Gastrocnemius medialis (tissue), 4 donors: ENCODE measurements at regions not wholly inside any gene's neighbourhood (a gene's known extent, or its start where the extent isn't known, plus 50 kb on each side); places are given as distances from the start of the nearest gene placed in this dataset.

Source experiments
- POLR2A ChIP-seq, 2 donors: fragments of 450-650 bp; IDR thresholded peaks; one replicate each; pipeline ENCODE4 v1.6.1; 2017; ENCODE audit warnings: antibody characterized with exemption in 2 of 2, mild to moderate bottlenecking in 2 of 2, moderate library complexity in 2 of 2
- TF ChIP-seq, protein P1 (sequence below), 5 experiments: fragments of 450-650 bp in 3 of 5; fragments of 200-600 bp in 2 of 5; sonication (generic) in 2 of 5; IDR thresholded peaks in 4 of 5; conservative IDR thresholded peaks in 1 of 5; 1 replicate in 4 of 5; 2 replicates in 1 of 5; pipeline ENCODE4 v1.5.1; 2016 to 2019; ENCODE audit warnings: antibody characterized with exemption in 5 of 5, mild to moderate bottlenecking in 3 of 5, moderate library complexity in 3 of 5

DNA sequence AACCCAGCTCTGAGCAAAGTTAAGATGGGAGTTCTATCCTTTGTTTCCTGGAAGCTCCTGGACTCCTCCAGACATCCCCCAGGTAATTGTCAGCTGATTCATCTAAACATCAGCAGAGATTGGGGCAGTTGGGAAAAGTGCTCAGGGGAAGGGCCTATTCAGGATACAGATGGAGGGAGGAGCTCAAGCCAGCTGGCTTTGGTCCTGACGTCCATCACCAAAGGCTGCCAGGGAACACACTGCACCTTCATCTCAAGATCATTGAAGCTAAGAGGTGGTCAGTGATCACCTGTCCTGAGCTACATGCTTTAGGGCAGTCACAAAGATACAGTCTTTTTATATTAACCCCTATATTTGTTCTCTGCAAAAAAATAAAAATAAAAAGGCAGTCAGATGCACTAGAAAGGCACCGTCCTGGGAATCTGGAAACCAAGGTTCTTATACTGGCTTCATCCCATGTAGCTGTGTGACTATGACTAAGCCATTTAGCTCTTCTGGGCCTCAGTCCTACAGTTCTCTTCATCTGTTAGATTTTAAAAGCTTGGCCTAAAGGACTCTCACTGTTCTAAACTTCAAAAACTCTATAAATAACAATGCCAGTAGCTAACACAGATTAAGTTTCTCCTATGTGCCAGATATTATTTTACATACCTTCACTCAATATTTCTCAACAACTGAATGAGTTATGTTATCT, 446.5 kb downstream of the BCL11A start:
- TF ChIP-seq, protein P1, sequence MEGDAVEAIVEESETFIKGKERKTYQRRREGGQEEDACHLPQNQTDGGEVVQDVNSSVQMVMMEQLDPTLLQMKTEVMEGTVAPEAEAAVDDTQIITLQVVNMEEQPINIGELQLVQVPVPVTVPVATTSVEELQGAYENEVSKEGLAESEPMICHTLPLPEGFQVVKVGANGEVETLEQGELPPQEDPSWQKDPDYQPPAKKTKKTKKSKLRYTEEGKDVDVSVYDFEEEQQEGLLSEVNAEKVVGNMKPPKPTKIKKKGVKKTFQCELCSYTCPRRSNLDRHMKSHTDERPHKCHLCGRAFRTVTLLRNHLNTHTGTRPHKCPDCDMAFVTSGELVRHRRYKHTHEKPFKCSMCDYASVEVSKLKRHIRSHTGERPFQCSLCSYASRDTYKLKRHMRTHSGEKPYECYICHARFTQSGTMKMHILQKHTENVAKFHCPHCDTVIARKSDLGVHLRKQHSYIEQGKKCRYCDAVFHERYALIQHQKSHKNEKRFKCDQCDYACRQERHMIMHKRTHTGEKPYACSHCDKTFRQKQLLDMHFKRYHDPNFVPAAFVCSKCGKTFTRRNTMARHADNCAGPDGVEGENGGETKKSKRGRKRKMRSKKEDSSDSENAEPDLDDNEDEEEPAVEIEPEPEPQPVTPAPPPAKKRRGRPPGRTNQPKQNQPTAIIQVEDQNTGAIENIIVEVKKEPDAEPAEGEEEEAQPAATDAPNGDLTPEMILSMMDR (IDR thresholded peaks at IDR 0.05 in 4 of 5, conservative IDR thresholded peaks at IDR 0.05 in 1 of 5), result no peak
- TF ChIP-seq POLR2A (IDR thresholded peaks at IDR 0.05), result no peak
